EH (cell line): ENCODE measurements at regions not wholly inside any gene's neighbourhood (a gene's known extent, or its start where the extent isn't known, plus 50 kb on each side); places are given as distances from the start of the nearest gene placed in this dataset.

ENCODE experiments used
- DNase-seq: peaks from one replicate; pipeline ENCODE4 v3.0.0-alpha.2; 2015; ENCODE audit warnings: low read depth

- DNase-seq, result peak; percentile 2
Measured at GRCh38 chr11:70608568-70609470, 210.5 kb downstream of the CTTN start.

GRCh38 chr11:70610566-70611565 is 212.5 kb downstream of the CTTN start:
- no peak for DNase-seq

GRCh38 chr11:70611821-70612220 is 213.5 kb downstream of the CTTN start:
- DNase-seq, result no peak

GRCh38 chr11:70612459-70613141 is 214.3 kb downstream of the CTTN start:
- DNase-seq, result no peak

GRCh38 chr11:70614034-70614681 is 215.8 kb downstream of the CTTN start:
- DNase-seq, result no peak

- no peak for DNase-seq
Measured at GRCh38 chr11:70615036-70615875, 216.9 kb downstream of the CTTN start.

- DNase-seq, result no peak
Measured at GRCh38 chr11:70616317-70616716, 218.0 kb downstream of the CTTN start.

GRCh38 chr11:70616938-70617654 is 218.8 kb downstream of the CTTN start:
- DNase-seq, result no peak

GRCh38 chr11:70618431-70619101 is 220.2 kb downstream of the CTTN start:
- no peak for DNase-seq

GRCh38 chr11:70619591-70619990 is 221.3 kb downstream of the CTTN start:
- no peak for DNase-seq

GRCh38 chr11:70620510-70621184 is 222.3 kb downstream of the CTTN start:
- no peak for DNase-seq

GRCh38 chr11:70621241-70621640 is 222.9 kb downstream of the CTTN start:
- no peak for DNase-seq

GRCh38 chr11:70622091-70622490 is 223.8 kb downstream of the CTTN start:
- no peak for DNase-seq

- no peak for DNase-seq
Measured at GRCh38 chr11:70623906-70624597, 225.7 kb downstream of the CTTN start.

- DNase-seq, result no peak
Measured at GRCh38 chr11:70624598-70624993, 226.3 kb downstream of the CTTN start.

GRCh38 chr11:70625051-70625450 is 226.7 kb downstream of the CTTN start:
- DNase-seq, result no peak

GRCh38 chr11:70625582-70626518 is 227.5 kb downstream of the CTTN start:
- DNase-seq, result no peak
